HepG2 (cell line): ENCODE measurements at regions not wholly inside any gene's neighbourhood (a gene's known extent, or its start where the extent isn't known, plus 50 kb on each side); places are given as distances from the start of the nearest gene placed in this dataset.

Source experiments
- ATAC-seq: fragments of 200-7000 bp; cut with Tn5 transposase; 3 replicates; pipeline ENCODE4 v1.9.1; 2020; ENCODE audit warnings: mild to moderate bottlenecking, moderate library complexity
- BruUV-seq: library from RNA; stranded (reverse); fragments of 400-500 nt; replicated peaks from 2 replicates; lab custom pipeline; 2021; lab: Mats Ljungman, UMichigan
- CTCF ChIA-PET: fragments of 300-600 bp; formaldehyde crosslinking; extraction: SDS; loops from one replicate; lab custom pipeline; 2021; ENCODE audit warnings: low total read pairs, inconsistent platforms, low intra/inter-chr PET ratio; lab: Yijun Ruan, JAX
- POLR2A ChIA-PET: fragments of 350-600 bp; sonication (Branson Sonifier 250); formaldehyde crosslinking; loops from one replicate; lab custom pipeline; 2020; ENCODE audit warnings: antibody characterized with exemption, inconsistent platforms; lab: Yijun Ruan, JAX
- DNase-seq: peaks from one replicate; pipeline ENCODE4 v3.0.0-alpha.2; 2015; ENCODE audit warnings: low spot score
- FAIRE-seq: peaks from 3 replicates; lab custom pipeline; 2011; peaks lifted over from hg19 to GRCh38; lab: Jason Lieb, UNC
- H2AFZ ChIP-seq: one replicate; pipeline ENCODE4 v1.6.1; 2011; ENCODE audit warnings: low read length, inconsistent platforms
- H3K27ac ChIP-seq: fragments of 300-600 bp; 3 replicates; pipeline ENCODE4 v1.8.0; 2011; ENCODE audit warnings: mixed run types, mild to moderate bottlenecking, mixed read lengths, low read length, inconsistent platforms; ENCODE audit not compliant: insufficient read depth; ENCODE audit errors: extremely low read length
- H3K27me3 ChIP-seq, 2 experiments: fragments of 200-600 bp in 1 of 2; 2 replicates in 1 of 2; 3 replicates in 1 of 2; pipeline versions ENCODE4 v1.6.0 to v1.8.0; 2011; ENCODE audit warnings: low read length in 2 of 2, mild to moderate bottlenecking in 2 of 2, moderate library complexity in 2 of 2, inconsistent platforms in 1 of 2; ENCODE audit not compliant: insufficient read depth in 2 of 2, control insufficient read depth in 1 of 2
- H3K36me3 ChIP-seq, 2 experiments: fragments of 200-600 bp in 1 of 2; replicated peaks in 1 of 2; 2 replicates in 1 of 2; 3 replicates in 1 of 2; pipeline versions ENCODE4 v1.5.1 to v1.8.0; 2011; ENCODE audit warnings: low read length in 2 of 2, inconsistent platforms in 1 of 2; ENCODE audit not compliant: insufficient read depth in 2 of 2, control insufficient read depth in 1 of 2
- H3K4me1 ChIP-seq: 2 replicates; pipeline ENCODE4 v1.5.1; 2012; ENCODE audit warnings: low read length, inconsistent platforms; ENCODE audit not compliant: insufficient read depth
- H3K4me2 ChIP-seq: 2 replicates; pipeline ENCODE4 v1.6.0; 2011; ENCODE audit warnings: low read depth, low read length, inconsistent platforms
- H3K4me3 ChIP-seq, 3 experiments: fragments of 200-600 bp in 1 of 3; sonication (generic), shearing (Covaris generic) in 1 of 3; replicated peaks in 1 of 3; 2 replicates each; pipeline ENCODE4 v1.5.1; 2011 to 2016; ENCODE audit warnings: low read length in 3 of 3, inconsistent platforms in 2 of 3, low read depth in 2 of 3, mild to moderate bottlenecking in 2 of 3, control low read depth in 1 of 3, mixed read lengths in 1 of 3; ENCODE audit not compliant: insufficient read depth in 1 of 3
- H3K79me2 ChIP-seq: one replicate; pipeline ENCODE4 v1.6.1; 2011; ENCODE audit warnings: low read length, inconsistent platforms; ENCODE audit not compliant: insufficient read depth
- H3K9ac ChIP-seq: 2 replicates; pipeline ENCODE4 v1.6.0; 2011; ENCODE audit warnings: mild to moderate bottlenecking, low read depth, low read length, inconsistent platforms; ENCODE audit not compliant: insufficient read depth
- H3K9me3 ChIP-seq: 2 replicates; pipeline ENCODE4 v1.5.1; 2012; ENCODE audit warnings: mild to moderate bottlenecking, low read length
- H4K20me1 ChIP-seq: 2 replicates; pipeline ENCODE4 v1.6.0; 2011; ENCODE audit warnings: inconsistent platforms, mild to moderate bottlenecking, low read length, moderate library complexity; ENCODE audit not compliant: insufficient read depth
- DNMT1 ChIP-seq: sonication (generic); formaldehyde crosslinking; IDR thresholded peaks from 2 replicates; pipeline ENCODE4 v1.5.1; 2020; ENCODE audit warnings: mild to moderate bottlenecking, missing genetic modification reagents
- EHMT2 ChIP-seq: fragments of 200-600 bp; sonication (generic); IDR thresholded peaks from 2 replicates; pipeline ENCODE4 v1.7.0; 2017; ENCODE audit warnings: antibody characterized with exemption, low read depth, low read length, borderline replicate concordance
- FOSL2 ChIP-seq: sonication (generic); formaldehyde crosslinking; IDR thresholded peaks from 2 replicates; pipeline ENCODE4 v1.4.0; 2020; ENCODE audit warnings: missing genetic modification reagents
- KDM5A ChIP-seq: fragments of 200-600 bp; sonication (generic); IDR thresholded peaks from 2 replicates; pipeline ENCODE4 v1.7.0; 2018; ENCODE audit warnings: antibody characterized with exemption, mild to moderate bottlenecking, low read length, borderline replicate concordance
- NBN ChIP-seq: fragments of 450-650 bp; conservative IDR thresholded peaks from 2 replicates; pipeline ENCODE4 v1.6.1; 2017
- NR2F6 ChIP-seq, 2 experiments: IDR thresholded peaks; 2 replicates each; pipeline ENCODE4 v1.6.1; 2016; ENCODE audit warnings: antibody characterized with exemption in 1 of 2, mild to moderate bottlenecking in 1 of 2
- PAX8 ChIP-seq: sonication (generic); formaldehyde crosslinking; IDR thresholded peaks from 2 replicates; pipeline ENCODE4 v1.8.0; 2022; ENCODE audit warnings: mild to moderate bottlenecking, missing genetic modification reagents, borderline replicate concordance
- RNF2 ChIP-seq: fragments of 450-650 bp; conservative IDR thresholded peaks from 2 replicates; pipeline ENCODE4 v1.6.1; 2016; ENCODE audit warnings: low read depth
- SRF ChIP-seq: IDR thresholded peaks from 2 replicates; pipeline ENCODE4 v1.6.1; 2011; ENCODE audit warnings: mild to moderate bottlenecking, low read depth, low read length, moderate library complexity
- YEATS2 ChIP-seq: sonication (generic); formaldehyde crosslinking; IDR thresholded peaks from 2 replicates; pipeline ENCODE4 v1.4.0; 2020; ENCODE audit warnings: missing genetic modification reagents, borderline replicate concordance
- ZBTB8A ChIP-seq: sonication (generic); formaldehyde crosslinking; IDR thresholded peaks from 2 replicates; pipeline ENCODE4 v1.4.0; 2020; ENCODE audit warnings: mild to moderate bottlenecking, low read depth, missing genetic modification reagents, borderline replicate concordance
- WGBS: methylation state at CpG from one replicate; pipeline ENCODE4 v1.1.6; 2017; ENCODE audit warnings: low lambda C conversion rate; 5-methylcytosine and 5-hydroxymethylcytosine counted together
- in situ Hi-C: cut with HindIII; loops from 2 replicates; pipeline ENCODE4 v1.10.0; 2017; ENCODE audit warnings: low pct_unique_long_range_greater_than_20kb; ENCODE audit not compliant: extremely low pct_ligation_motif_present
- intact Hi-C: fragments of 100-400 bp; cut with micrococcal nuclease; formaldehyde crosslinking; loops from one replicate; pipeline ENCODE4 v1.10.0; 2022; ENCODE audit not compliant: unreplicated experiment
- TF ChIP-seq, protein P1 (sequence below): sonication (generic); formaldehyde crosslinking; IDR thresholded peaks from 2 replicates; pipeline ENCODE4 v1.8.0; 2022; ENCODE audit warnings: mild to moderate bottlenecking, missing genetic modification reagents, moderate library complexity

GRCh38 chr15:69979783-69980182 lies 117.9 kb downstream of the TLE3 start:
- 11% methylated on average over 5 of the region's 8 CpGs for WGBS
- Histone ChIP-seq H4K20me1 (no peaks in the 10 kb centered on the region), H3K27me3 (peaks cover 3 to 12% of the 10 kb centered on the region in 2 experiments; a peak in 3 of 5 replicates), H3K9me3 (no peaks in the 10 kb centered on the region), H3K79me2 (no peaks in the 10 kb centered on the region), H3K36me3 (no peaks in the 10 kb centered on the region), H3K4me3 (no peak overlapping the region), H3K27ac (no peak overlapping the region), H3K4me2 (no peak overlapping the region), H3K4me1 (no peaks in the 10 kb centered on the region), H2AFZ (no peak overlapping the region), H3K9ac (no peak overlapping the region)
- POLR2A ChIA-PET, result no interaction called here
- in situ Hi-C loops, result no loop called here
- TF ChIP-seq YEATS2, result no peak
- no peak for TF ChIP-seq NR2F6 (IDR thresholded peaks at IDR 0.05)
- TF ChIP-seq NR2F6 (CRISPR knock-in tag; IDR thresholded peaks at IDR 0.05), result no peak
- TF ChIP-seq, protein P1, sequence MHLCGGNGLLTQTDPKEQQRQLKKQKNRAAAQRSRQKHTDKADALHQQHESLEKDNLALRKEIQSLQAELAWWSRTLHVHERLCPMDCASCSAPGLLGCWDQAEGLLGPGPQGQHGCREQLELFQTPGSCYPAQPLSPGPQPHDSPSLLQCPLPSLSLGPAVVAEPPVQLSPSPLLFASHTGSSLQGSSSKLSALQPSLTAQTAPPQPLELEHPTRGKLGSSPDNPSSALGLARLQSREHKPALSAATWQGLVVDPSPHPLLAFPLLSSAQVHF (CRISPR knock-in tag), result no peak
- TF ChIP-seq PAX8 (CRISPR knock-in tag), result no peak
- TF ChIP-seq KDM5A, result no peak
- TF ChIP-seq ZBTB8A (CRISPR knock-in tag), result no peak
- TF ChIP-seq SRF, result no peak
- TF ChIP-seq NBN, result no peak
- TF ChIP-seq RNF2, result no peak
- no peak for TF ChIP-seq DNMT1 (CRISPR knock-in tag)
- no peak for TF ChIP-seq FOSL2 (CRISPR knock-in tag)
- no peak for TF ChIP-seq EHMT2
- intact Hi-C loops, result no loop called here
- DNase-seq (no peak), FAIRE-seq (no peak), ATAC-seq (no peak)
- BruUV-seq, result no TSS peak
- CTCF ChIA-PET, result no interaction called here
